GM19193 (cell line): ENCODE measurements at regions not wholly inside any gene's neighbourhood (a gene's known extent, or its start where the extent isn't known, plus 50 kb on each side); places are given as distances from the start of the nearest gene placed in this dataset.

ENCODE experiments used
- POLR2A ChIP-seq: IDR thresholded peaks from 4 replicates; pipeline ENCODE4 v1.6.1; 2011; ENCODE audit not compliant: insufficient read depth, insufficient read length; ENCODE audit errors: extremely low read depth

- no peak for TF ChIP-seq POLR2A
Observed at GRCh38 chr5:30878746-30879145, 314.7 kb upstream of the CDH6 start.

GRCh38 chr5:30878296-30878695 lies 315.2 kb upstream of the CDH6 start:
- no peak for TF ChIP-seq POLR2A

- TF ChIP-seq POLR2A = no peak
Observed at GRCh38 chr5:30874241-30875034, 319.0 kb upstream of the CDH6 start.

- TF ChIP-seq POLR2A = no peak
Observed at GRCh38 chr5:30871196-30871595, 322.3 kb upstream of the CDH6 start.

- no peak for TF ChIP-seq POLR2A
Observed at GRCh38 chr5:30867711-30868110, 325.8 kb upstream of the CDH6 start.

GRCh38 chr5:30866142-30866541 lies 327.3 kb upstream of the CDH6 start:
- TF ChIP-seq POLR2A = no peak

- TF ChIP-seq POLR2A = no peak
Observed at GRCh38 chr5:30856242-30856641, 337.2 kb upstream of the CDH6 start.

GRCh38 chr5:30853158-30853557 lies 340.3 kb upstream of the CDH6 start:
- TF ChIP-seq POLR2A = no peak

- TF ChIP-seq POLR2A = no peak
Observed at GRCh38 chr5:30850866-30851265, 342.6 kb upstream of the CDH6 start.

- TF ChIP-seq POLR2A = no peak
Observed at GRCh38 chr5:30849931-30850710, 343.4 kb upstream of the CDH6 start.

- no peak for TF ChIP-seq POLR2A
Observed at GRCh38 chr5:30846171-30846570, 347.3 kb upstream of the CDH6 start.

GRCh38 chr5:30845194-30845593 lies 348.3 kb upstream of the CDH6 start:
- no peak for TF ChIP-seq POLR2A

- no peak for TF ChIP-seq POLR2A
Observed at GRCh38 chr5:30843541-30843940, 349.9 kb upstream of the CDH6 start.

GRCh38 chr5:30839956-30840355 lies 353.5 kb upstream of the CDH6 start:
- TF ChIP-seq POLR2A = no peak

GRCh38 chr5:30838936-30839496 lies 354.5 kb upstream of the CDH6 start:
- TF ChIP-seq POLR2A = no peak

- no peak for TF ChIP-seq POLR2A
Observed at GRCh38 chr5:30832519-30832918, 361.0 kb upstream of the CDH6 start.

- no peak for TF ChIP-seq POLR2A
Observed at GRCh38 chr5:30831605-30832004, 361.9 kb upstream of the CDH6 start.

- TF ChIP-seq POLR2A = no peak
Observed at GRCh38 chr5:30831123-30831522, 362.4 kb upstream of the CDH6 start.
